Uterus (tissue), 2 donors: ENCODE measurements at regions not wholly inside any gene's neighbourhood (a gene's known extent, or its start where the extent isn't known, plus 50 kb on each side); places are given as distances from the start of the nearest gene placed in this dataset.

Experiments
- POLR2A ChIP-seq, 2 donors: fragments of 450-650 bp; IDR thresholded peaks; one replicate each; pipeline ENCODE4 v1.6.1; 2016; ENCODE audit warnings: antibody characterized with exemption in 2 of 2, mild to moderate bottlenecking in 1 of 2, moderate library complexity in 1 of 2
- TF ChIP-seq, protein P1 (sequence below), 4 experiments: fragments of 200-600 bp in 2 of 4; fragments of 450-650 bp in 2 of 4; sonication (generic) in 2 of 4; IDR thresholded peaks; one replicate each; pipeline ENCODE4 v1.5.1; 2016 to 2019; ENCODE audit warnings: antibody characterized with exemption in 4 of 4, mild to moderate bottlenecking in 2 of 4, moderate library complexity in 1 of 4

DNA sequence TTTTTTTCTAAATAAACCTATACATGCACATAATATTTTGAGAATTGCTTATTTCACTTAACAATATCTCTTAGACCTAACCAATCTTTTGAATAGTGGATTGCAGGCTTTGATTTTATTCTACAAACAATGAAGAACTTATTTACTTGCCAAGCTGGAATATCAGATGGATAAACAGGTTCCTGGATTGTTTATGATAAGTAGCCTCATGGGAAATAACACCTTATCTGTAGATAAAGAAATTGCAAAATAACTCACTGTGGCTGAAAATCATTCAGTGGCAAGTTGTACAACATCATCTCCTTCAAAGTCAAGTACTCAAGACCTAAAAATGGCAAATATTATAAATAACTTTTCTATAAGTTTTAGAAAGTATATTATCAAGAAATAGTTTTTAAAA, 335.4 kb upstream of the ATP2B1 start:
- TF ChIP-seq, protein P1, sequence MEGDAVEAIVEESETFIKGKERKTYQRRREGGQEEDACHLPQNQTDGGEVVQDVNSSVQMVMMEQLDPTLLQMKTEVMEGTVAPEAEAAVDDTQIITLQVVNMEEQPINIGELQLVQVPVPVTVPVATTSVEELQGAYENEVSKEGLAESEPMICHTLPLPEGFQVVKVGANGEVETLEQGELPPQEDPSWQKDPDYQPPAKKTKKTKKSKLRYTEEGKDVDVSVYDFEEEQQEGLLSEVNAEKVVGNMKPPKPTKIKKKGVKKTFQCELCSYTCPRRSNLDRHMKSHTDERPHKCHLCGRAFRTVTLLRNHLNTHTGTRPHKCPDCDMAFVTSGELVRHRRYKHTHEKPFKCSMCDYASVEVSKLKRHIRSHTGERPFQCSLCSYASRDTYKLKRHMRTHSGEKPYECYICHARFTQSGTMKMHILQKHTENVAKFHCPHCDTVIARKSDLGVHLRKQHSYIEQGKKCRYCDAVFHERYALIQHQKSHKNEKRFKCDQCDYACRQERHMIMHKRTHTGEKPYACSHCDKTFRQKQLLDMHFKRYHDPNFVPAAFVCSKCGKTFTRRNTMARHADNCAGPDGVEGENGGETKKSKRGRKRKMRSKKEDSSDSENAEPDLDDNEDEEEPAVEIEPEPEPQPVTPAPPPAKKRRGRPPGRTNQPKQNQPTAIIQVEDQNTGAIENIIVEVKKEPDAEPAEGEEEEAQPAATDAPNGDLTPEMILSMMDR (IDR thresholded peaks at IDR 0.05) = no peak
- no peak for TF ChIP-seq POLR2A (IDR thresholded peaks at IDR 0.05)
